A549 (cell line): ENCODE measurements at regions not wholly inside any gene's neighbourhood (a gene's known extent, or its start where the extent isn't known, plus 50 kb on each side); places are given as distances from the start of the nearest gene placed in this dataset.

ENCODE experiments used
- ATAC-seq, 2 experiments: fragments of 200-7000 bp in 1 of 2; fragments of >200 bp in 1 of 2; cut with Nextera tagmentation in 1 of 2; cut with Tn5 transposase in 1 of 2; 3 replicates each; pipeline versions ENCODE4 v1.8.0 to v1.9.1; 2018 to 2020; ENCODE audit warnings: mild to moderate bottlenecking in 1 of 2, moderate library complexity in 1 of 2
- CTCF ChIA-PET: fragments of 300-600 bp; sonication (Branson Sonifier 250); formaldehyde crosslinking; extraction: SDS; loops from one replicate; lab custom pipeline; 2021; ENCODE audit warnings: antibody characterized with exemption, inconsistent platforms; lab: Yijun Ruan, JAX
- POLR2A ChIA-PET: fragments of 350-600 bp; formaldehyde crosslinking; extraction: SDS; loops from one replicate; lab custom pipeline; 2021; ENCODE audit warnings: antibody characterized with exemption, inconsistent platforms; lab: Yijun Ruan, JAX
- DNase-seq, 2 experiments: peaks; one replicate each; pipeline versions ENCODE4 v3.0.0 to v3.0.0-alpha.2; 2011 to 2016; ENCODE audit warnings: low read depth in 1 of 2, low spot score in 1 of 2
- FAIRE-seq: peaks from 2 replicates; lab custom pipeline; 2011; peaks lifted over from hg19 to GRCh38; lab: Jason Lieb, UNC
- H3K27ac ChIP-seq, 2 experiments: fragments of >200 bp; sonication (Bioruptor Twin); formaldehyde crosslinking; 3 replicates each; pipeline ENCODE4 v1.5.1; 2016 to 2017
- H3K4me1 ChIP-seq: fragments of >200 bp; sonication (Bioruptor Twin); formaldehyde crosslinking; 3 replicates; pipeline ENCODE4 v1.6.1; 2016
- H3K4me2 ChIP-seq: fragments of >200 bp; sonication (Bioruptor Twin); formaldehyde crosslinking; 3 replicates; pipeline ENCODE4 v1.6.1; 2016
- H3K4me3 ChIP-seq: fragments of >200 bp; sonication (Bioruptor Twin); formaldehyde crosslinking; 3 replicates; pipeline ENCODE4 v1.5.1; 2016
- H3K9me3 ChIP-seq: fragments of >200 bp; sonication (Bioruptor Twin); formaldehyde crosslinking; 3 replicates; pipeline ENCODE4 v1.6.1; 2016
- ATOH8 ChIP-seq: fragments of 250-450 bp; sonication (Bioruptor Pico); IDR thresholded peaks from 2 replicates; pipeline ENCODE4 v1.5.0; 2020; ENCODE audit warnings: low read depth, mild to moderate bottlenecking, moderate library complexity
- BCL3 ChIP-seq: fragments of >200 bp; sonication (Bioruptor Twin); formaldehyde crosslinking; IDR thresholded peaks from 3 replicates; pipeline ENCODE4 v1.6.1; 2016
- BHLHE40 ChIP-seq: IDR thresholded peaks from 2 replicates; pipeline ENCODE4 v1.6.1; 2012; ENCODE audit warnings: low read depth, low read length, inconsistent platforms
- CBX2 ChIP-seq: fragments of 200-600 bp; sonication (generic); IDR thresholded peaks from 2 replicates; pipeline ENCODE4 v1.6.1; 2016; ENCODE audit warnings: low read depth, mild to moderate bottlenecking, borderline replicate concordance
- CBX8 ChIP-seq: fragments of 200-600 bp; sonication (generic); IDR thresholded peaks from 2 replicates; pipeline ENCODE4 v1.6.1; 2016
- CEBPB ChIP-seq, 2 experiments: fragments of >200 bp in 1 of 2; sonication (Bioruptor Twin) in 1 of 2; formaldehyde crosslinking in 1 of 2; IDR thresholded peaks; 2 replicates each; pipeline ENCODE4 v1.6.1; 2012 to 2016
- CHD2 ChIP-seq: fragments of 150-350 bp; IDR thresholded peaks from 2 replicates; pipeline ENCODE4 v1.6.1; 2014; ENCODE audit warnings: low read length; ENCODE audit not compliant: partially characterized antibody
- CHD4 ChIP-seq: fragments of 200-600 bp; sonication (generic); IDR thresholded peaks from 2 replicates; pipeline ENCODE4 v1.6.1; 2016; ENCODE audit warnings: antibody characterized with exemption, mild to moderate bottlenecking, borderline replicate concordance
- E2F6 ChIP-seq: IDR thresholded peaks from 2 replicates; pipeline ENCODE4 v1.6.1; 2012; ENCODE audit warnings: low read depth, borderline replicate concordance
- EHF ChIP-seq: fragments of 250-450 bp; sonication (Bioruptor Pico); IDR thresholded peaks from 2 replicates; pipeline ENCODE4 v1.5.0; 2020; ENCODE audit warnings: mild to moderate bottlenecking
- EHMT2 ChIP-seq: fragments of 200-600 bp; sonication (generic); IDR thresholded peaks from 2 replicates; pipeline ENCODE4 v1.6.1; 2016; ENCODE audit warnings: antibody characterized with exemption, low read depth, mild to moderate bottlenecking, moderate library complexity
- ESRRA ChIP-seq: fragments of 150-350 bp; IDR thresholded peaks from 2 replicates; pipeline ENCODE4 v1.6.1; 2014; ENCODE audit warnings: mild to moderate bottlenecking, low read length, borderline replicate concordance
- FOSB ChIP-seq: fragments of 250-450 bp; sonication (Bioruptor Pico); IDR thresholded peaks from 2 replicates; pipeline ENCODE4 v1.5.0; 2020; ENCODE audit warnings: mild to moderate bottlenecking, moderate library complexity
- FOXS1 ChIP-seq: fragments of 250-450 bp; sonication (Bioruptor Pico); IDR thresholded peaks from 2 replicates; pipeline ENCODE4 v1.5.0; 2020; ENCODE audit warnings: mild to moderate bottlenecking, moderate library complexity
- HDAC2 ChIP-seq: fragments of 200-600 bp; sonication (generic); IDR thresholded peaks from 2 replicates; pipeline ENCODE4 v1.6.1; 2016
- HEYL ChIP-seq: fragments of 250-450 bp; sonication (Bioruptor Pico); IDR thresholded peaks from 2 replicates; pipeline ENCODE4 v1.8.0; 2021; ENCODE audit warnings: mild to moderate bottlenecking, moderate library complexity
- HMGXB4 ChIP-seq: fragments of 250-450 bp; sonication (Bioruptor Pico); IDR thresholded peaks from 2 replicates; pipeline ENCODE4 v1.5.0; 2021; ENCODE audit warnings: mild to moderate bottlenecking, moderate library complexity, borderline replicate concordance
- HOXB5 ChIP-seq: fragments of 250-450 bp; sonication (Bioruptor Pico); IDR thresholded peaks from 2 replicates; pipeline ENCODE4 v1.5.0; 2020; ENCODE audit warnings: mild to moderate bottlenecking, moderate library complexity
- JUN ChIP-seq, 2 experiments: fragments of >200 bp; sonication (Bioruptor Twin); formaldehyde crosslinking; IDR thresholded peaks; 2 replicates in 1 of 2; 3 replicates in 1 of 2; pipeline ENCODE4 v1.6.1; 2016 to 2017
- JUNB ChIP-seq: fragments of >200 bp; sonication (Bioruptor Twin); formaldehyde crosslinking; IDR thresholded peaks from 2 replicates; pipeline ENCODE4 v1.6.1; 2016
- KDM5A ChIP-seq: fragments of 200-600 bp; sonication (generic); IDR thresholded peaks from 2 replicates; pipeline ENCODE4 v1.6.1; 2016; ENCODE audit warnings: antibody characterized with exemption, mild to moderate bottlenecking
- MYC ChIP-seq: IDR thresholded peaks from 2 replicates; pipeline ENCODE4 v1.6.1; 2012; ENCODE audit warnings: mild to moderate bottlenecking, inconsistent platforms, low read length, improper control_type of control experiment, borderline replicate concordance
- NR3C1 ChIP-seq: fragments of >200 bp; sonication (Bioruptor Twin); formaldehyde crosslinking; IDR thresholded peaks from 3 replicates; pipeline ENCODE4 v1.6.1; 2017
- PHF8 ChIP-seq: fragments of 200-600 bp; sonication (generic); IDR thresholded peaks from 2 replicates; pipeline ENCODE4 v1.6.1; 2016; ENCODE audit warnings: low read depth, mild to moderate bottlenecking, antibody characterized with exemption, moderate library complexity, borderline replicate concordance
- POLR2A ChIP-seq: IDR thresholded peaks from 2 replicates; pipeline ENCODE4 v1.6.1; 2012; ENCODE audit warnings: mild to moderate bottlenecking, low read length
- RFX5 ChIP-seq: fragments of 450-650 bp; IDR thresholded peaks from 2 replicates; pipeline ENCODE4 v1.7.1; 2014; ENCODE audit warnings: antibody characterized with exemption, mild to moderate bottlenecking, moderate library complexity
- USF2 ChIP-seq: fragments of 450-650 bp; IDR thresholded peaks from 2 replicates; pipeline ENCODE4 v1.6.1; 2014; ENCODE audit warnings: antibody characterized with exemption
- ZSCAN20 ChIP-seq: fragments of 250-450 bp; sonication (Bioruptor Pico); IDR thresholded peaks from 2 replicates; pipeline ENCODE4 v1.8.0; 2022; ENCODE audit warnings: mild to moderate bottlenecking, moderate library complexity
- WGBS: methylation state at CpG from one replicate; pipeline ENCODE4 v1.1.6; 2017; ENCODE audit errors: missing lambda C conversion rate; 5-methylcytosine and 5-hydroxymethylcytosine counted together
- TF ChIP-seq, protein P1 (sequence below): IDR thresholded peaks from 2 replicates; pipeline ENCODE4 v1.6.1; 2012
- TF ChIP-seq, protein P2 (sequence below): IDR thresholded peaks from 2 replicates; pipeline ENCODE4 v1.6.1; 2012
- TF ChIP-seq, protein P3 (sequence below): fragments of 150-350 bp; IDR thresholded peaks from 2 replicates; pipeline ENCODE4 v1.6.1; 2014; ENCODE audit warnings: low read depth, mild to moderate bottlenecking, low read length

DNA sequence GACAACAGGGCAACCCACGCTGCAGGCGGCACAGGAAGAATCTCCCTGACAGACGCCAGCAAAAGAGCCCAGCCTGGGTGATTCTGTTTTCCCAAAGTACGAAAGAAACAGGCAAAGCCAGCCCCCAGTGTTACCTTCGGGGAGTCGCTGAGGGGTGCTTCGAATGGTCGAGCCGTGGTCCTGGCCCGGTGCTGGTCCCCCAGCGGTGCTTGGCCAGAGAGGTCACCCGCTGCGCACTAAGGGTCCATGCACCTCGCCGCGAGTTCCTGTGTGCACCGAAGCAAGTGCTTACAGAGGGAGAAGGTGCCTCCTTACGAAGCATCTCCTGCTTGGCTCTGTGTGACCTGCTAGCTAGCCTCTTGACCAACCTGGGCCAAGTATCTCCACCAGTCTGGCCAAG lies 77.1 kb downstream of the HMX1 start:
- ChIA-PET CTCF (interaction anchor here (1.2 kb wide), 1 partner anchor 23 kb away, joined by 5 read pairs; no protein-coding TSS in a partner anchor), POLR2A (no interaction called here)
- H3K4me2 ChIP-seq = no peak overlapping the region
- H3K9me3 ChIP-seq = no peaks in the 10 kb centered on the region
- H3K4me1 ChIP-seq = no peaks in the 10 kb centered on the region
- H3K4me3 ChIP-seq = no peak overlapping the region
- 13% methylated on average over 9 of the region's 18 CpGs for WGBS
- FAIRE-seq (no peak), DNase-seq (no peak), ATAC-seq (no peak)
- H3K27ac ChIP-seq = no peak overlapping the region
- TF ChIP-seq MYC (no peak), KDM5A (no peak), FOXS1 (CRISPR knock-in tag) (no peak), RFX5 (no peak), POLR2A (no peak), HOXB5 (CRISPR knock-in tag) (no peak), USF2 (no peak), EHMT2 (no peak), E2F6 (no peak), JUN (IDR thresholded peaks at IDR 0.05) (no peak), ATOH8 (CRISPR knock-in tag) (no peak), FOSB (CRISPR knock-in tag) (no peak), NR3C1 (no peak), JUNB (no peak), ZSCAN20 (no peak), CEBPB (IDR thresholded peaks at IDR 0.05) (no peak)
- TF ChIP-seq, protein P1, sequence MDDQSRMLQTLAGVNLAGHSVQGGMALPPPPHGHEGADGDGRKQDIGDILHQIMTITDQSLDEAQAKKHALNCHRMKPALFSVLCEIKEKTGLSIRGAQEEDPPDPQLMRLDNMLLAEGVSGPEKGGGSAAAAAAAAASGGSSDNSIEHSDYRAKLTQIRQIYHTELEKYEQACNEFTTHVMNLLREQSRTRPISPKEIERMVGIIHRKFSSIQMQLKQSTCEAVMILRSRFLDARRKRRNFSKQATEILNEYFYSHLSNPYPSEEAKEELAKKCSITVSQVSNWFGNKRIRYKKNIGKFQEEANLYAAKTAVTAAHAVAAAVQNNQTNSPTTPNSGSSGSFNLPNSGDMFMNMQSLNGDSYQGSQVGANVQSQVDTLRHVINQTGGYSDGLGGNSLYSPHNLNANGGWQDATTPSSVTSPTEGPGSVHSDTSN = no peak
- TF ChIP-seq, protein P2, sequence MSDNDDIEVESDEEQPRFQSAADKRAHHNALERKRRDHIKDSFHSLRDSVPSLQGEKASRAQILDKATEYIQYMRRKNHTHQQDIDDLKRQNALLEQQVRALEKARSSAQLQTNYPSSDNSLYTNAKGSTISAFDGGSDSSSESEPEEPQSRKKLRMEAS = no peak
- TF ChIP-seq, protein P3, sequence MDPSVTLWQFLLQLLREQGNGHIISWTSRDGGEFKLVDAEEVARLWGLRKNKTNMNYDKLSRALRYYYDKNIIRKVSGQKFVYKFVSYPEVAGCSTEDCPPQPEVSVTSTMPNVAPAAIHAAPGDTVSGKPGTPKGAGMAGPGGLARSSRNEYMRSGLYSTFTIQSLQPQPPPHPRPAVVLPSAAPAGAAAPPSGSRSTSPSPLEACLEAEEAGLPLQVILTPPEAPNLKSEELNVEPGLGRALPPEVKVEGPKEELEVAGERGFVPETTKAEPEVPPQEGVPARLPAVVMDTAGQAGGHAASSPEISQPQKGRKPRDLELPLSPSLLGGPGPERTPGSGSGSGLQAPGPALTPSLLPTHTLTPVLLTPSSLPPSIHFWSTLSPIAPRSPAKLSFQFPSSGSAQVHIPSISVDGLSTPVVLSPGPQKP = no peak

- Histone ChIP-seq H3K4me2 (no peak overlapping the region), H3K27ac (no peak overlapping the region), H3K9me3 (no peaks in the 10 kb centered on the region), H3K4me3 (no peak overlapping the region), H3K4me1 (no peaks in the 10 kb centered on the region)
- no peak for ATAC-seq
- CTCF ChIA-PET = no interaction called here
- no peak for FAIRE-seq
- DNase-seq = no peak
- WGBS = 12% methylated on average over 5 of the region's 11 CpGs
- POLR2A ChIA-PET = no interaction called here
- TF ChIP-seq CHD2 = no peak
- TF ChIP-seq BCL3 = no peak
- TF ChIP-seq EHF (CRISPR knock-in tag) = no peak
- TF ChIP-seq CBX8 = no peak
- TF ChIP-seq, protein P2 = no peak
- no peak for TF ChIP-seq HDAC2
- no peak for TF ChIP-seq USF2
- TF ChIP-seq HMGXB4 (CRISPR knock-in tag) = no peak
- TF ChIP-seq HEYL (CRISPR knock-in tag) = no peak
- TF ChIP-seq BHLHE40 = no peak
- no peak for TF ChIP-seq CBX2
- no peak for TF ChIP-seq NR3C1
- TF ChIP-seq PHF8 = no peak
- no peak for TF ChIP-seq JUNB
- no peak for TF ChIP-seq CHD4
- no peak for TF ChIP-seq ESRRA
Observed at GRCh38 chr4:8793571-8794160, 78.0 kb downstream of the HMX1 start.
